IMR-90 (cell line): ENCODE measurements at regions not wholly inside any gene's neighbourhood (a gene's known extent, or its start where the extent isn't known, plus 50 kb on each side); places are given as distances from the start of the nearest gene placed in this dataset.

Source experiments
- ATAC-seq: fragments of 200-7000 bp; cut with Tn5 transposase; 2 replicates; pipeline ENCODE4 v1.9.1; 2020; ENCODE audit warnings: low read depth, mild to moderate bottlenecking, moderate library complexity
- BruUV-seq: library from RNA; stranded (reverse); fragments of 400-500 nt; replicated peaks from 2 replicates; lab custom pipeline; 2021; lab: Mats Ljungman, UMichigan
- CTCF ChIA-PET: fragments of 300-600 bp; formaldehyde crosslinking; extraction: SDS; loops from one replicate; lab custom pipeline; 2021; ENCODE audit warnings: antibody characterized with exemption; lab: Yijun Ruan, JAX
- POLR2A ChIA-PET: fragments of 300-600 bp; sonication (Branson Sonifier 250); formaldehyde crosslinking; loops from one replicate; lab custom pipeline; 2022; ENCODE audit warnings: antibody characterized with exemption; ENCODE audit not compliant: unreplicated experiment; lab: Charles Lee
- DNase-seq: peaks from one replicate; pipeline ENCODE4 v3.0.0; 2013
- H2AFZ ChIP-seq: replicated peaks from 2 replicates; pipeline ENCODE3; 2013; ENCODE audit warnings: low read length, mild to moderate bottlenecking; ENCODE audit not compliant: poor library complexity
- H2AK5ac ChIP-seq: 2 replicates; pipeline ENCODE4 v1.6.1; 2013; ENCODE audit warnings: low read depth, low read length, inconsistent platforms
- H2AK9ac ChIP-seq: replicated peaks from 2 replicates; pipeline ENCODE3; 2013; ENCODE audit warnings: mild to moderate bottlenecking, low read depth, low read length, moderate library complexity; ENCODE audit not compliant: poor library complexity
- H2BK120ac ChIP-seq: 2 replicates; pipeline ENCODE4 v1.6.1; 2013; ENCODE audit warnings: low read depth, low read length, inconsistent platforms
- H2BK15ac ChIP-seq: 3 replicates; pipeline ENCODE4 v1.6.1; 2013; ENCODE audit warnings: low read depth, low read length, inconsistent platforms
- H2BK20ac ChIP-seq: 2 replicates; pipeline ENCODE4 v1.6.1; 2013; ENCODE audit warnings: low read depth, mild to moderate bottlenecking, inconsistent platforms, low read length, moderate library complexity
- H2BK5ac ChIP-seq: 2 replicates; pipeline ENCODE4 v1.6.1; 2013; ENCODE audit warnings: mild to moderate bottlenecking, low read depth, low read length, inconsistent platforms; ENCODE audit not compliant: poor library complexity, severe bottlenecking
- H3K14ac ChIP-seq: replicated peaks from 2 replicates; pipeline ENCODE4 v1.6.1; 2013; ENCODE audit warnings: low read depth, low read length, inconsistent platforms
- H3K18ac ChIP-seq: 2 replicates; pipeline ENCODE4 v1.6.1; 2013; ENCODE audit warnings: low read depth, low read length, control low read depth
- H3K23ac ChIP-seq: 2 replicates; pipeline ENCODE4 v1.6.1; 2013; ENCODE audit warnings: low read depth, low read length, inconsistent platforms
- H3K27ac ChIP-seq: 2 replicates; pipeline ENCODE4 v1.5.1; 2013; ENCODE audit warnings: mild to moderate bottlenecking, control low read depth, low read length; ENCODE audit not compliant: insufficient read depth
- H3K27me3 ChIP-seq: 2 replicates; pipeline ENCODE4 v1.6.1; 2013; ENCODE audit warnings: low read length; ENCODE audit not compliant: control insufficient read depth, insufficient read depth
- H3K36me3 ChIP-seq: 2 replicates; pipeline ENCODE4 v1.6.1; 2013; ENCODE audit warnings: low read length, mixed read lengths; ENCODE audit not compliant: control insufficient read depth, insufficient read depth
- H3K4ac ChIP-seq: 2 replicates; pipeline ENCODE4 v1.6.1; 2013; ENCODE audit warnings: low read depth, low read length, inconsistent platforms
- H3K4me1 ChIP-seq: 2 replicates; pipeline ENCODE4 v1.6.1; 2013; ENCODE audit warnings: low read length, mixed read lengths; ENCODE audit not compliant: control insufficient read depth, insufficient read depth
- H3K4me2 ChIP-seq: 2 replicates; pipeline ENCODE4 v1.6.1; 2013; ENCODE audit warnings: low read depth, mild to moderate bottlenecking, control low read depth, low read length, moderate library complexity
- H3K4me3 ChIP-seq: 2 replicates; pipeline ENCODE4 v1.5.1; 2013; ENCODE audit warnings: low read depth, mild to moderate bottlenecking, control low read depth, low read length, moderate library complexity; ENCODE audit not compliant: insufficient read depth
- H3K56ac ChIP-seq: 2 replicates; pipeline ENCODE4 v1.6.1; 2013; ENCODE audit warnings: low read length, inconsistent platforms; ENCODE audit not compliant: insufficient read depth; ENCODE audit errors: extremely low read depth
- H3K79me1 ChIP-seq, 2 experiments: 2 replicates each; pipeline ENCODE4 v1.6.1; 2013; ENCODE audit warnings: low read length in 2 of 2, inconsistent platforms in 1 of 2, low read depth in 1 of 2
- H3K9ac ChIP-seq: 2 replicates; pipeline ENCODE4 v1.6.1; 2013; ENCODE audit warnings: low read depth, low read length, control low read depth
- H3K9me1 ChIP-seq: 2 replicates; pipeline ENCODE4 v1.6.1; 2013; ENCODE audit warnings: low read length, inconsistent platforms; ENCODE audit not compliant: insufficient read depth
- H3K9me3 ChIP-seq: 2 replicates; pipeline ENCODE4 v1.6.1; 2013; ENCODE audit warnings: low read length; ENCODE audit not compliant: control insufficient read depth, insufficient read depth
- H4K20me1 ChIP-seq: 2 replicates; pipeline ENCODE4 v1.6.1; 2013; ENCODE audit warnings: low read length, inconsistent platforms; ENCODE audit not compliant: insufficient read depth
- H4K5ac ChIP-seq: 2 replicates; pipeline ENCODE4 v1.6.1; 2013; ENCODE audit warnings: mild to moderate bottlenecking, low read depth, low read length, control low read depth
- H4K8ac ChIP-seq, 2 experiments: 2 replicates each; pipeline ENCODE4 v1.6.1; 2013; ENCODE audit warnings: low read depth in 2 of 2, low read length in 2 of 2, control low read depth in 1 of 2, inconsistent platforms in 1 of 2
- H4K91ac ChIP-seq: 2 replicates; pipeline ENCODE4 v1.6.1; 2013; ENCODE audit warnings: low read depth, low read length, inconsistent platforms; ENCODE audit not compliant: insufficient read depth
- BHLHE40 ChIP-seq: fragments of 150-350 bp; IDR thresholded peaks from 2 replicates; pipeline ENCODE4 v1.6.1; 2016; ENCODE audit warnings: mild to moderate bottlenecking, low read depth, low read length
- FOS ChIP-seq: fragments of 150-350 bp; IDR thresholded peaks from 2 replicates; pipeline ENCODE4 v1.6.1; 2016; ENCODE audit warnings: low read depth, low read length
- MAFK ChIP-seq: IDR thresholded peaks from 2 replicates; pipeline ENCODE4 v1.6.1; 2012; ENCODE audit warnings: low read depth, low read length, improper control_type of control experiment
- USF2 ChIP-seq: fragments of 150-350 bp; IDR thresholded peaks from 2 replicates; pipeline ENCODE4 v1.6.1; 2017; ENCODE audit warnings: mild to moderate bottlenecking, antibody characterized with exemption, low read length, low read depth
- WGBS, 2 experiments: methylation state at CpG; one replicate each; pipeline versions ENCODE4 v1.1.5 to v1.1.7; 2013; ENCODE audit warnings: missing lambda C conversion rate in 2 of 2; ENCODE audit not compliant: insufficient read length in 1 of 2; ENCODE audit errors: extremely low coverage in 2 of 2; 5-methylcytosine and 5-hydroxymethylcytosine counted together
- dilution Hi-C: fragments of 300-500 bp; cut with HindIII; formaldehyde crosslinking; loops from one replicate; pipeline ENCODE4 v1.14.3; 2018; ENCODE audit warnings: low sequenced_read_pairs; ENCODE audit not compliant: unreplicated experiment
- in situ Hi-C: fragments of 300-500 bp; cut with MboI; formaldehyde crosslinking; loops from 3 replicates; pipeline ENCODE4 v1.14.3; 2019; ENCODE audit warnings: low sequenced_read_pairs, inconsistent platforms, mixed read lengths
- intact Hi-C: fragments of 100-400 bp; cut with micrococcal nuclease; formaldehyde crosslinking; loops from 2 replicates; pipeline ENCODE4 v1.10.0; 2022

- H2BK120ac ChIP-seq: no peak overlapping the region
- intact Hi-C loops: no loop called here
- no peak overlapping the region for H3K18ac ChIP-seq
- in situ Hi-C loops: no loop called here
- dilution Hi-C loops: no loop called here
- H3K4me3 ChIP-seq: no peak overlapping the region
- no peak overlapping the region for H2AFZ ChIP-seq
- no peaks in the 10 kb centered on the region for H4K20me1 ChIP-seq
- H3K9me1 ChIP-seq: no peaks in the 10 kb centered on the region
- 0 out of 3 replicates have a peak overlapping the region, but pooled peaks have one; percentile 21 for H2BK15ac ChIP-seq
- H2AK5ac ChIP-seq: peak overlapping the region; percentile 15; the same call in 1 of the 2 replicates
- WGBS, 2 experiments: no CpG with 5 or more reads among the region's 5 CpGs
- H2BK20ac ChIP-seq: no peak overlapping the region
- ChIA-PET POLR2A (no interaction called here), CTCF (no interaction called here)
- no peak overlapping the region for H4K5ac ChIP-seq
- H3K4me1 ChIP-seq: peaks cover 2% of the 10 kb centered on the region; the same call in 1 of the 2 replicates
- no peak overlapping the region for H3K4ac ChIP-seq
- H4K91ac ChIP-seq: no peak overlapping the region
- H2AK9ac ChIP-seq: no peak overlapping the region
- no peak overlapping the region for H3K4me2 ChIP-seq
- no peak for ATAC-seq
- no peak overlapping the region for H3K56ac ChIP-seq
- H3K23ac ChIP-seq: no peak overlapping the region
- BruUV-seq: no TSS peak
- H3K14ac ChIP-seq: no peak overlapping the region; the same call in 1 of the 2 replicates
- no peak overlapping the region for H4K8ac ChIP-seq
- no peak overlapping the region for H2BK5ac ChIP-seq
- no peaks in the 10 kb centered on the region for H3K79me1 ChIP-seq
- H3K27ac ChIP-seq: no peak overlapping the region
- no peaks in the 10 kb centered on the region for H3K9me3 ChIP-seq
- no peak overlapping the region for H3K9ac ChIP-seq
- no peak for DNase-seq
- no peaks in the 10 kb centered on the region for H3K27me3 ChIP-seq
- no peaks in the 10 kb centered on the region for H3K36me3 ChIP-seq
- TF ChIP-seq USF2 (no peak), FOS (no peak), MAFK (no peak), BHLHE40 (no peak)
Observed at GRCh38 chr2:12463189-12463588, 253.5 kb upstream of the TRIB2 start.
